ENCODE measurements at regions not wholly inside any gene's neighbourhood (a gene's known extent, or its start where the extent isn't known, plus 50 kb on each side); places are given as distances from the start of the nearest gene placed in this dataset.

DNA sequence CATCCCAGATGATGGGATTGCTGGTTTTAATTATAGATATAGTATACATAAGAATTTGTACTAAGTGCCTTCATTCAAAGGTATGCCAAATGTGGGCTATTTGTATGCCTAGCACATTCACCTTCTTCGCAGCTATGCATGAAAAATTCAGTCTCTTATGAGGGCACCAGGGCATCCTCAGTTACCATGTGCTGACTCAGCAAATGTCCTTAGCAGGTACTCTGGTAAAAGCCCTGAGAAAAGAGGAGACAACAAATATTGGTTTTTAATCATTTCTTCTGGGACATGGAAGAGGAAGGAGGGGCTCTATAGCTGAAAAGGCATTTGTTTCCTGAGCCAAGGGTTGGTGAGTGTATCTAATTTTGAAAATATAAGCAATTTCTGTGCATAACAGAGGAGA lies 258.1 kb upstream of the BMP2 start:
- TF ChIP-seq, protein P1, sequence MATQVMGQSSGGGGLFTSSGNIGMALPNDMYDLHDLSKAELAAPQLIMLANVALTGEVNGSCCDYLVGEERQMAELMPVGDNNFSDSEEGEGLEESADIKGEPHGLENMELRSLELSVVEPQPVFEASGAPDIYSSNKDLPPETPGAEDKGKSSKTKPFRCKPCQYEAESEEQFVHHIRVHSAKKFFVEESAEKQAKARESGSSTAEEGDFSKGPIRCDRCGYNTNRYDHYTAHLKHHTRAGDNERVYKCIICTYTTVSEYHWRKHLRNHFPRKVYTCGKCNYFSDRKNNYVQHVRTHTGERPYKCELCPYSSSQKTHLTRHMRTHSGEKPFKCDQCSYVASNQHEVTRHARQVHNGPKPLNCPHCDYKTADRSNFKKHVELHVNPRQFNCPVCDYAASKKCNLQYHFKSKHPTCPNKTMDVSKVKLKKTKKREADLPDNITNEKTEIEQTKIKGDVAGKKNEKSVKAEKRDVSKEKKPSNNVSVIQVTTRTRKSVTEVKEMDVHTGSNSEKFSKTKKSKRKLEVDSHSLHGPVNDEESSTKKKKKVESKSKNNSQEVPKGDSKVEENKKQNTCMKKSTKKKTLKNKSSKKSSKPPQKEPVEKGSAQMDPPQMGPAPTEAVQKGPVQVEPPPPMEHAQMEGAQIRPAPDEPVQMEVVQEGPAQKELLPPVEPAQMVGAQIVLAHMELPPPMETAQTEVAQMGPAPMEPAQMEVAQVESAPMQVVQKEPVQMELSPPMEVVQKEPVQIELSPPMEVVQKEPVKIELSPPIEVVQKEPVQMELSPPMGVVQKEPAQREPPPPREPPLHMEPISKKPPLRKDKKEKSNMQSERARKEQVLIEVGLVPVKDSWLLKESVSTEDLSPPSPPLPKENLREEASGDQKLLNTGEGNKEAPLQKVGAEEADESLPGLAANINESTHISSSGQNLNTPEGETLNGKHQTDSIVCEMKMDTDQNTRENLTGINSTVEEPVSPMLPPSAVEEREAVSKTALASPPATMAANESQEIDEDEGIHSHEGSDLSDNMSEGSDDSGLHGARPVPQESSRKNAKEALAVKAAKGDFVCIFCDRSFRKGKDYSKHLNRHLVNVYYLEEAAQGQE (IDR thresholded peaks at IDR 0.05; ENCODE audit: low read depth) = no peak
- TF ChIP-seq RAD21 (IDR thresholded peaks at IDR 0.05; ENCODE audit: low read depth) = no peak
- TF ChIP-seq, protein P2, sequence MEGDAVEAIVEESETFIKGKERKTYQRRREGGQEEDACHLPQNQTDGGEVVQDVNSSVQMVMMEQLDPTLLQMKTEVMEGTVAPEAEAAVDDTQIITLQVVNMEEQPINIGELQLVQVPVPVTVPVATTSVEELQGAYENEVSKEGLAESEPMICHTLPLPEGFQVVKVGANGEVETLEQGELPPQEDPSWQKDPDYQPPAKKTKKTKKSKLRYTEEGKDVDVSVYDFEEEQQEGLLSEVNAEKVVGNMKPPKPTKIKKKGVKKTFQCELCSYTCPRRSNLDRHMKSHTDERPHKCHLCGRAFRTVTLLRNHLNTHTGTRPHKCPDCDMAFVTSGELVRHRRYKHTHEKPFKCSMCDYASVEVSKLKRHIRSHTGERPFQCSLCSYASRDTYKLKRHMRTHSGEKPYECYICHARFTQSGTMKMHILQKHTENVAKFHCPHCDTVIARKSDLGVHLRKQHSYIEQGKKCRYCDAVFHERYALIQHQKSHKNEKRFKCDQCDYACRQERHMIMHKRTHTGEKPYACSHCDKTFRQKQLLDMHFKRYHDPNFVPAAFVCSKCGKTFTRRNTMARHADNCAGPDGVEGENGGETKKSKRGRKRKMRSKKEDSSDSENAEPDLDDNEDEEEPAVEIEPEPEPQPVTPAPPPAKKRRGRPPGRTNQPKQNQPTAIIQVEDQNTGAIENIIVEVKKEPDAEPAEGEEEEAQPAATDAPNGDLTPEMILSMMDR (IDR thresholded peaks at IDR 0.05 in 2 of 3, conservative IDR thresholded peaks at IDR 0.05 in 1 of 3; ENCODE audit: borderline replicate concordance in 1 of 3, insufficient read depth in 1 of 3, low read depth in 2 of 3, low read length in 2 of 3) = no peak
- TF ChIP-seq POLR2AphosphoS5 (IDR thresholded peaks at IDR 0.05; ENCODE audit: low read depth, low read length) = no peak
- no peak for TF ChIP-seq POLR2A (IDR thresholded peaks at IDR 0.05; ENCODE audit: borderline replicate concordance, extremely low read depth, insufficient read depth, insufficient read length)
- no peak for TF ChIP-seq YY1 (IDR thresholded peaks at IDR 0.05; ENCODE audit: extremely low read depth, insufficient replicate concordance, low read depth, low read length)
- no peak for TF ChIP-seq ZNF274 (IDR thresholded peaks at IDR 0.05; ENCODE audit: low read depth, low read length)

Measured in HCT116 (cell line).